ENCODE measurements at regions not wholly inside any gene's neighbourhood (a gene's known extent, or its start where the extent isn't known, plus 50 kb on each side); places are given as distances from the start of the nearest gene placed in this dataset.

- TF ChIP-seq, protein P1, sequence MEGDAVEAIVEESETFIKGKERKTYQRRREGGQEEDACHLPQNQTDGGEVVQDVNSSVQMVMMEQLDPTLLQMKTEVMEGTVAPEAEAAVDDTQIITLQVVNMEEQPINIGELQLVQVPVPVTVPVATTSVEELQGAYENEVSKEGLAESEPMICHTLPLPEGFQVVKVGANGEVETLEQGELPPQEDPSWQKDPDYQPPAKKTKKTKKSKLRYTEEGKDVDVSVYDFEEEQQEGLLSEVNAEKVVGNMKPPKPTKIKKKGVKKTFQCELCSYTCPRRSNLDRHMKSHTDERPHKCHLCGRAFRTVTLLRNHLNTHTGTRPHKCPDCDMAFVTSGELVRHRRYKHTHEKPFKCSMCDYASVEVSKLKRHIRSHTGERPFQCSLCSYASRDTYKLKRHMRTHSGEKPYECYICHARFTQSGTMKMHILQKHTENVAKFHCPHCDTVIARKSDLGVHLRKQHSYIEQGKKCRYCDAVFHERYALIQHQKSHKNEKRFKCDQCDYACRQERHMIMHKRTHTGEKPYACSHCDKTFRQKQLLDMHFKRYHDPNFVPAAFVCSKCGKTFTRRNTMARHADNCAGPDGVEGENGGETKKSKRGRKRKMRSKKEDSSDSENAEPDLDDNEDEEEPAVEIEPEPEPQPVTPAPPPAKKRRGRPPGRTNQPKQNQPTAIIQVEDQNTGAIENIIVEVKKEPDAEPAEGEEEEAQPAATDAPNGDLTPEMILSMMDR (IDR thresholded peaks at IDR 0.05) = no peak
- TF ChIP-seq EP300 (IDR thresholded peaks at IDR 0.05) = no peak
These were observed 938.1 kb upstream of the EPHA7 start for GRCh38 chr6:94357381-94357980.

All from tibial nerve (tissue), 4 donors.